Osteocyte (in vitro differentiated cells): ENCODE measurements at regions not wholly inside any gene's neighbourhood (a gene's known extent, or its start where the extent isn't known, plus 50 kb on each side); places are given as distances from the start of the nearest gene placed in this dataset.

Source experiments
- DNase-seq: peaks from one replicate; pipeline ENCODE4 v3.0.0; 2021; ENCODE audit warnings: mixed read lengths; ENCODE audit not compliant: unreplicated experiment; ENCODE audit errors: extremely low spot score
- H3K27ac Mint-ChIP-seq: one replicate; pipeline ENCODE4 v1.8.0; 2021; ENCODE audit warnings: mild to moderate bottlenecking, mixed read lengths; ENCODE audit not compliant: unreplicated experiment
- H3K27me3 Mint-ChIP-seq: one replicate; pipeline ENCODE4 v1.8.0; 2021; ENCODE audit warnings: mixed read lengths; ENCODE audit not compliant: unreplicated experiment
- H3K36me3 Mint-ChIP-seq: one replicate; pipeline ENCODE4 v1.8.0; 2021; ENCODE audit warnings: mixed read lengths; ENCODE audit not compliant: unreplicated experiment
- H3K4me1 Mint-ChIP-seq: one replicate; pipeline ENCODE4 v1.8.0; 2021; ENCODE audit warnings: mixed read lengths; ENCODE audit not compliant: unreplicated experiment
- H3K4me3 Mint-ChIP-seq: one replicate; pipeline ENCODE4 v1.8.0; 2021; ENCODE audit warnings: mild to moderate bottlenecking, moderate library complexity, mixed read lengths; ENCODE audit not compliant: unreplicated experiment
- H3K9me3 Mint-ChIP-seq: one replicate; pipeline ENCODE4 v1.8.0; 2021; ENCODE audit warnings: mixed read lengths; ENCODE audit not compliant: unreplicated experiment
- TF ChIP-seq, protein P1 (sequence below): fragments of 200-600 bp; sonication (generic); IDR thresholded peaks from 2 replicates; pipeline ENCODE4 v1.5.0; 2021; ENCODE audit warnings: antibody characterized with exemption, mild to moderate bottlenecking, moderate library complexity

DNA sequence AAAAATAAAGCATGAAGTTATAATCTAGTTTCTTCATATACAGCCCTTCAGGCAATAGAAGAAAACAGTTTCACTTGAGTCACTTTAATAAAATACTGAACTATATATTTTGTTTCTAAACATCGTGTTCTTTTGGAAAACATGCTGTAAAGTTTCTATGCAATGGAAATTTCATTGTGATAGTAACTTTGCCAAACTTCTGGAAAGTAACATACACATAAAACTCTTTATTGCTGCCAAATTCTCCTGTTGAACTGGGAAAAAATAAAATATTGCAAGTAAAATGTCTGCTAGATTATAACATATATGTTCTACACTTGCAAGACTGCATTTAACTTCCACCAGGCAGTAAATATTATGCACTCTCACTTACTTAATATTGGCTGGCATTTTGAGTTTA, 635.4 kb downstream of the SPRY1 start:
- TF ChIP-seq, protein P1, sequence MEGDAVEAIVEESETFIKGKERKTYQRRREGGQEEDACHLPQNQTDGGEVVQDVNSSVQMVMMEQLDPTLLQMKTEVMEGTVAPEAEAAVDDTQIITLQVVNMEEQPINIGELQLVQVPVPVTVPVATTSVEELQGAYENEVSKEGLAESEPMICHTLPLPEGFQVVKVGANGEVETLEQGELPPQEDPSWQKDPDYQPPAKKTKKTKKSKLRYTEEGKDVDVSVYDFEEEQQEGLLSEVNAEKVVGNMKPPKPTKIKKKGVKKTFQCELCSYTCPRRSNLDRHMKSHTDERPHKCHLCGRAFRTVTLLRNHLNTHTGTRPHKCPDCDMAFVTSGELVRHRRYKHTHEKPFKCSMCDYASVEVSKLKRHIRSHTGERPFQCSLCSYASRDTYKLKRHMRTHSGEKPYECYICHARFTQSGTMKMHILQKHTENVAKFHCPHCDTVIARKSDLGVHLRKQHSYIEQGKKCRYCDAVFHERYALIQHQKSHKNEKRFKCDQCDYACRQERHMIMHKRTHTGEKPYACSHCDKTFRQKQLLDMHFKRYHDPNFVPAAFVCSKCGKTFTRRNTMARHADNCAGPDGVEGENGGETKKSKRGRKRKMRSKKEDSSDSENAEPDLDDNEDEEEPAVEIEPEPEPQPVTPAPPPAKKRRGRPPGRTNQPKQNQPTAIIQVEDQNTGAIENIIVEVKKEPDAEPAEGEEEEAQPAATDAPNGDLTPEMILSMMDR: no peak
- H3K4me1 Mint-ChIP-seq: peaks cover 66% of the 10 kb centered on the region
- H3K36me3 Mint-ChIP-seq: no peaks in the 10 kb centered on the region
- H3K9me3 Mint-ChIP-seq: no peaks in the 10 kb centered on the region
- DNase-seq: no peak
- H3K4me3 Mint-ChIP-seq: no peak overlapping the region
- peak overlapping the region; percentile 87 for H3K27ac Mint-ChIP-seq
- no peaks in the 10 kb centered on the region for H3K27me3 Mint-ChIP-seq

DNA sequence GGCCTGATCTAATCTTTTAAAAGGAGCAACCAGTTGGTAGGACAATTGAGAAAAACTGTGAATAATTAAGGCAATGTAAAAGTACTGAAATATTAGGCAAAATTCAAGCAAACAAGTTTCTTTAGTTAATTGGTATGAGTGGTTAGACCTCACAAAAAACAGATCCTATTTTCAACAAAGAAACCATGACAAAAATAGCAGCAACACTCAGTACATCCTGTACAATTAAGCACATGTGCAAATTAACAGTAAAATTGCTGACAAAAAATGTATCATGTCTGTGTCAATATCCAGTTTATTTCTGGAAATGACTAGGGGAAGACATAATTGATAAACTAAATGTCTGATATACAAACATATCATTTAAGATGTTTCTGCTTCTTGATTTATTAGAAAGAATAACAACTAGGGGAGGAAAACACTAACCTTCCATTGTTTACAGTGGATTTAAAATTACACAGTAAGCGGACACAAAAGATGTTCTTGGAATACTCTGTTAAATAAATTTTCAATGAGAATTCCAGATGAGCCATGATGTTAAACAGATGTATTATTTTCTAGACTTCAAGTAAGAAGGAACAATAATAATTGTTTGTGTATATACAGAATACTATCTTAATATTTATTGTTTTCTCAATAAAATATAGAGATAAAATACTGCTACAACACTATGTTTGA, 638.9 kb downstream of the SPRY1 start:
- Mint-ChIP-seq H3K4me1 (peaks cover 50% of the 10 kb centered on the region), H3K27me3 (no peaks in the 10 kb centered on the region), H3K27ac (peak overlapping the region; percentile 35), H3K9me3 (no peaks in the 10 kb centered on the region), H3K4me3 (no peak overlapping the region), H3K36me3 (no peaks in the 10 kb centered on the region)
- no peak for DNase-seq
- TF ChIP-seq, protein P1: no peak

DNA sequence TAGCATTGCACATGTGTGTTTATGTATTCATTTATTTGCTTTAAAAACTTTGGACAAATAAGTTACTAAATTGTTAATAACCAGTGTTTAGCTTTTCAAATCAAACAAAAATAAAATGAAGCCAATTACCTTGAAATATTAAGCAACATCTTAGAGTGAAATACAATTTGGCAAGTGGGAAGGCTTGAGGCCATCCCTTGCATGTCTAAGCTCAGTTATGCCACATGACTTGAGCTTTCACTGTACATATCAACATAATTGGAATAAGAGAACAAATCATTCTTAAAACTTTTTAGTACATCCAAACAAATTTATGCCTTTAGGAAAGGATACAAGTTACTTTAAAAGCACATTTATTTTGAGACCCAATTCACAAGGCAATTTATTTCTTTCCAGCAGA, 640.6 kb downstream of the SPRY1 start:
- Mint-ChIP-seq H3K27ac (no peak overlapping the region), H3K9me3 (peaks cover 7% of the 10 kb centered on the region), H3K27me3 (no peaks in the 10 kb centered on the region), H3K36me3 (peaks cover 1% of the 10 kb centered on the region), H3K4me1 (peaks cover 33% of the 10 kb centered on the region), H3K4me3 (no peak overlapping the region)
- no peak for DNase-seq
- TF ChIP-seq, protein P1: no peak

DNA sequence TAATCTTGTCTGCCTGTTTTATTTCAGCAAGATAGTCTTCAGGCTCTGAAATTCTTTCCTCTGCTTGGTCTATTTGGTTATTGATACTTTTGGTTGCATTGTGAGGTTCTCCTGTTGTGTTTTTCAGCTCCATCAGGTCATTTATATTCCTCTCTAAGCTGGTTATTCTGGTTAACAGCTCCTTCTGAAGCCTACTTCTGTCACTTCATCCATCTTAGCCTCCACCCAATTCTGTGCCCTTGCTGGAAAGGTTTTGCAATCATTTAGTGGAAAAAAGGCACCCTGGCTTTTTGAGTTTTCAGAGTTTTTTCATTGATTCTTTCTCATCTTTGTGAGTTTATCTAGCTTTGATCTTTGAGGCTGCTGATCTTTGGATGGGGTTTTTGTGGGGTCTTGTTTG, 647.7 kb downstream of the SPRY1 start:
- Mint-ChIP-seq H3K4me1 (no peaks in the 10 kb centered on the region), H3K27ac (no peak overlapping the region), H3K4me3 (no peak overlapping the region), H3K27me3 (no peaks in the 10 kb centered on the region), H3K9me3 (peaks cover 36% of the 10 kb centered on the region), H3K36me3 (peaks cover 6% of the 10 kb centered on the region)
- TF ChIP-seq, protein P1: no peak
- DNase-seq: no peak

DNA sequence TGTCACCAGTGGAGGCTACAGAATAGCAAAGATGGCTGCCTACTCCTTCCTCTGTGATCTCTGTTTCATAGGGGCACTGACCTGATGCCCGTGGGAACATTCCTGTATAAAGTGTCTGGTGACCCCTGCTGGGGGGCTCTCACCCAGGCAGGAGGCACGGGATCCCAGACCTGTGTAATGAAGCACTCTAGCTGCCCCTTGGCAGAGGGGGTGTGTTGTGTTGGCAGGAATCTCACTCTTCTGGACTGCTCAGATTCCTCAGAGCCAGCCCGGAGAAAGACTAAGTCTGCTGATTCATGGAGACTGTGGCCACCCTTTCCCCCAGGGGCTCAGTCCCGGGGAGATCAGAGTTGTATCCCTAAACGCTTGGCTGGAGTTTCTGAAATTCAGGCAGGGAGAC, 648.3 kb downstream of the SPRY1 start:
- TF ChIP-seq, protein P1: no peak
- DNase-seq: no peak
- Mint-ChIP-seq H3K27me3 (no peaks in the 10 kb centered on the region), H3K4me1 (no peaks in the 10 kb centered on the region), H3K4me3 (no peak overlapping the region), H3K27ac (no peak overlapping the region), H3K9me3 (peaks cover 36% of the 10 kb centered on the region), H3K36me3 (peaks cover 6% of the 10 kb centered on the region)
